ENCODE measurements at regions not wholly inside any gene's neighbourhood (a gene's known extent, or its start where the extent isn't known, plus 50 kb on each side); places are given as distances from the start of the nearest gene placed in this dataset.

DNA sequence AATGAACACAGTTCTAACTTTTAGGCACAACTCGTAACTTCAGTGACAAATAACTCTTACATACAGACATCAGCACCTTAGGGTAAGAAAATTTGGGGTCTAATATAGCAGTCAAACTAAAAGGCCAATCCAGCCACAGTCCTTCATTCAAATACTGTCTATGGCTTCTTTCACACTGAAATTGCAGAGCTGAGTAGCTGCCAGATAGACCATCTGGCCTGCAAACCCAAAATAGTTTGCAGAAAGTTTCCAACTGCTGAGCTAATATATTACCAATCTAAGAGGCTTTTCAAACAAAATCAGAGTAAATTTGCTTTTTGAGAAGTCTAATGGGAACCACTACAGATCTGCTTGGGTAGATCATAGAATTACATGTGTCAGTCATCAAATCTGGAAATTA lies 183.4 kb downstream of the GALR1 start:
- TF ChIP-seq SUZ12 (IDR thresholded peaks at IDR 0.05) = no peak
- TF ChIP-seq FOXM1 (IDR thresholded peaks at IDR 0.05; ENCODE audit: borderline replicate concordance) = no peak
- no peak for TF ChIP-seq NFRKB (IDR thresholded peaks at IDR 0.05)
- TF ChIP-seq BHLHE40 (IDR thresholded peaks at IDR 0.05; ENCODE audit: borderline replicate concordance) = no peak
- TF ChIP-seq FOXK2 (IDR thresholded peaks at IDR 0.05) = no peak
- TF ChIP-seq ARNT (IDR thresholded peaks at IDR 0.05) = no peak
- DNase-seq (ENCODE audit: extremely low spot score) = no peak
- CTCF ChIA-PET = no interaction called here
- POLR2A ChIA-PET = no interaction called here

DNA sequence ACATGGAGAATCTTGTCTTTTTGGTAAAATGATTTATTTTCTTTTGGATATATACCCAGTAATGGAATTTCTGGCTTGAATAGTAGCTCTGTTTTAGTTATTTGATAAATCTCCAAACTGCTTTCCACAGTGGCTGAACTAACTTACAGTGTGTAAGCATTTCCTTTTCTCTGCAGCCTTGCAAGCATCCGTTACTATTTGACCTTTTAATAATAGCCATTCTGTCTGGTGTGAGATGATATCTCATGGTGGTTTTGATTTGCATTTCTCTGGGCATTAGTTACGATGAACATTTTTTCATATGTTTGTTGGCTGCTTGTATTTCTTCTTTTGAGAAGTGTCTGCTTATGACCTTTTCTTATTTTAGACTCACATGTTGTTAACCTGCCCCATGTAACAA lies 190.2 kb downstream of the GALR1 start:
- TF ChIP-seq CTBP1 (IDR thresholded peaks at IDR 0.05; ENCODE audit: borderline replicate concordance) (no peak), NFRKB (IDR thresholded peaks at IDR 0.05) (no peak), ARNT (IDR thresholded peaks at IDR 0.05) (no peak), HDGF (IDR thresholded peaks at IDR 0.05; ENCODE audit: borderline replicate concordance) (no peak), ELF4 (IDR thresholded peaks at IDR 0.05) (no peak), FOXA1 (IDR thresholded peaks at IDR 0.05) (no peak), SP1 (IDR thresholded peaks at IDR 0.05) (no peak)
- POLR2A ChIA-PET = no interaction called here
- no peak for DNase-seq (ENCODE audit: extremely low spot score)
- CTCF ChIA-PET = no interaction called here

DNA sequence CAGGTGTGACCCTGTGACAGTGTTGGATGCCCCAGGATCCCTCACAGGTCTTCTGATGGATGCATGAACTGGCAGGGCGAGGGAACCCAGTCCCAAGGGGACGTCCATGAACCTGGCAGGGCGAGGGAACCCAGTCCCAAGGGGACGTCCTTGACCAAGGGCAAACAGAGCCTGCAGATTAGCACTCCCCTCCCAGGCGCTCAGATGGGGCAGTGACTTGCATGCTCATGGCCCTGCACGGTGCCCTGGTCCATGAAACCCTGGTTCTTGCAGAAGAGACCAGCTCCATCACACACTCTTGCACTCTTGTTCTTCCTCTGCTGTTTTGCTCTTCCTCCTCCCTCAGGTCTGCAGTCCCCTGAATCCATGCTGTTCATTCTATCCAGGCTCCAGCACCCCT lies 192.7 kb downstream of the GALR1 start:
- no peak for DNase-seq (ENCODE audit: extremely low spot score)
- TF ChIP-seq NFRKB (IDR thresholded peaks at IDR 0.05) = no peak
- no peak for TF ChIP-seq PKNOX1 (IDR thresholded peaks at IDR 0.05)
- TF ChIP-seq SUZ12 (IDR thresholded peaks at IDR 0.05) = no peak
- TF ChIP-seq BHLHE40 (IDR thresholded peaks at IDR 0.05; ENCODE audit: borderline replicate concordance) = no peak
- CTCF ChIA-PET = no interaction called here
- POLR2A ChIA-PET = no interaction called here

DNA sequence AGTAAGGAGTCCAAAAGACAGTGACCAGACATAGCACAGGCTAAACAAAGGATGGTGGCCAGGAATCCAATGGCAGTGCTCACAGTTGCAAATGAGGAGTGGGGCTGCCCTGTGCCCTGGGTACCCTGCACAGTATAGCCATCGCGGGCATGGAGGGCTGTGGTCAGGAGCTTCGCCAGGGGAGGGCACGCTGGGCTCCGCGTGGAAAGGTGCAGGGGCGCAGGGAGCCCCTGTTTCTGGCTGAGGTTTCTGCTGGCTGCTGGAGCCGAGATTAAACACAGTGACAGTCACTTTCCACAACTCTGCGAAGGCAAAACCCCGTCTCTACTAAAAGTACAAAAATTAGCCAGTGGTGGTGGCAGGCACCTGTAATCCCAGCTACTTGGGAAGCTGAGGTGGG lies 194.7 kb downstream of the GALR1 start:
- CTCF ChIA-PET = no interaction called here

GRCh38 chr18:77448046-77448445 lies 198.4 kb downstream of the GALR1 start:
- CTCF ChIA-PET = no interaction called here
- TF ChIP-seq BHLHE40 (IDR thresholded peaks at IDR 0.05; ENCODE audit: borderline replicate concordance) (no peak), FOXK2 (IDR thresholded peaks at IDR 0.05) (no peak), L3MBTL2 (conservative IDR thresholded peaks at IDR 0.05) (no peak), FOXM1 (IDR thresholded peaks at IDR 0.05; ENCODE audit: borderline replicate concordance) (no peak), SP1 (IDR thresholded peaks at IDR 0.05) (no peak), FOXA1 (IDR thresholded peaks at IDR 0.05) (no peak), TARDBP (IDR thresholded peaks at IDR 0.05) (no peak), NFRKB (IDR thresholded peaks at IDR 0.05) (no peak), CTBP1 (IDR thresholded peaks at IDR 0.05; ENCODE audit: borderline replicate concordance) (no peak), HDGF (IDR thresholded peaks at IDR 0.05; ENCODE audit: borderline replicate concordance) (no peak), LEF1 (IDR thresholded peaks at IDR 0.05; ENCODE audit: borderline replicate concordance) (no peak), SUZ12 (IDR thresholded peaks at IDR 0.05) (no peak), ARNT (IDR thresholded peaks at IDR 0.05) (no peak), ELF4 (IDR thresholded peaks at IDR 0.05) (no peak), PKNOX1 (IDR thresholded peaks at IDR 0.05) (no peak), ZNF384 (IDR thresholded peaks at IDR 0.05) (no peak)
- POLR2A ChIA-PET = no interaction called here
- no peak for DNase-seq (ENCODE audit: extremely low spot score)

More for the DNA sequence above, 194.7 kb downstream of the GALR1 start:
- POLR2A ChIA-PET = no interaction called here
- DNase-seq (ENCODE audit: extremely low spot score) = no peak
- no peak for TF ChIP-seq ARNT (IDR thresholded peaks at IDR 0.05)
- TF ChIP-seq FOXK2 (IDR thresholded peaks at IDR 0.05) = no peak
- no peak for TF ChIP-seq HDGF (IDR thresholded peaks at IDR 0.05; ENCODE audit: borderline replicate concordance)
- no peak for TF ChIP-seq BHLHE40 (IDR thresholded peaks at IDR 0.05; ENCODE audit: borderline replicate concordance)
- TF ChIP-seq NFRKB (IDR thresholded peaks at IDR 0.05) = no peak
- no peak for TF ChIP-seq L3MBTL2 (conservative IDR thresholded peaks at IDR 0.05)
- no peak for TF ChIP-seq SUZ12 (IDR thresholded peaks at IDR 0.05)
- no peak for TF ChIP-seq PKNOX1 (IDR thresholded peaks at IDR 0.05)
- no peak for TF ChIP-seq FOXM1 (IDR thresholded peaks at IDR 0.05; ENCODE audit: borderline replicate concordance)
- TF ChIP-seq TARDBP (IDR thresholded peaks at IDR 0.05) = no peak
- TF ChIP-seq ELF4 (IDR thresholded peaks at IDR 0.05) = no peak
- TF ChIP-seq CTBP1 (IDR thresholded peaks at IDR 0.05; ENCODE audit: borderline replicate concordance) = no peak
- no peak for TF ChIP-seq FOXA1 (IDR thresholded peaks at IDR 0.05)
- no peak for TF ChIP-seq LEF1 (IDR thresholded peaks at IDR 0.05; ENCODE audit: borderline replicate concordance)

GRCh38 chr18:77455004-77455403 lies 205.4 kb downstream of the GALR1 start:
- no peak for TF ChIP-seq HDGF (IDR thresholded peaks at IDR 0.05; ENCODE audit: borderline replicate concordance)
- TF ChIP-seq L3MBTL2 (conservative IDR thresholded peaks at IDR 0.05) = no peak
- TF ChIP-seq ELF4 (IDR thresholded peaks at IDR 0.05) = no peak
- TF ChIP-seq LEF1 (IDR thresholded peaks at IDR 0.05; ENCODE audit: borderline replicate concordance) = no peak
- no peak for TF ChIP-seq ARNT (IDR thresholded peaks at IDR 0.05)
- no peak for TF ChIP-seq FOXK2 (IDR thresholded peaks at IDR 0.05)
- no peak for TF ChIP-seq FOXM1 (IDR thresholded peaks at IDR 0.05; ENCODE audit: borderline replicate concordance)
- TF ChIP-seq TARDBP (IDR thresholded peaks at IDR 0.05) = no peak
- TF ChIP-seq CTBP1 (IDR thresholded peaks at IDR 0.05; ENCODE audit: borderline replicate concordance) = no peak
- no peak for TF ChIP-seq SP1 (IDR thresholded peaks at IDR 0.05)
- TF ChIP-seq BHLHE40 (IDR thresholded peaks at IDR 0.05; ENCODE audit: borderline replicate concordance) = no peak
- no peak for TF ChIP-seq NFRKB (IDR thresholded peaks at IDR 0.05)
- no peak for TF ChIP-seq ZNF384 (IDR thresholded peaks at IDR 0.05)
- TF ChIP-seq PKNOX1 (IDR thresholded peaks at IDR 0.05) = no peak
- TF ChIP-seq FOXA1 (IDR thresholded peaks at IDR 0.05) = no peak
- no peak for TF ChIP-seq SUZ12 (IDR thresholded peaks at IDR 0.05)

More at GRCh38 chr18:77455004-77455403, 205.4 kb downstream of the GALR1 start:
- ChIA-PET POLR2A (no interaction called here), CTCF (no interaction called here)
- no peak for DNase-seq (ENCODE audit: extremely low spot score)
